BJ (cell line): ENCODE measurements at regions not wholly inside any gene's neighbourhood (a gene's known extent, or its start where the extent isn't known, plus 50 kb on each side); places are given as distances from the start of the nearest gene placed in this dataset.

Source experiments
- CTCF ChIA-PET: fragments of 350-600 bp; formaldehyde crosslinking; extraction: SDS; loops from one replicate; lab custom pipeline; 2021; ENCODE audit warnings: antibody characterized with exemption, inconsistent platforms; lab: Yijun Ruan, JAX
- POLR2A ChIA-PET: fragments of 300-600 bp; sonication (Branson Sonifier 250); formaldehyde crosslinking; extraction: SDS; loops from one replicate; lab custom pipeline; 2021; ENCODE audit warnings: antibody characterized with exemption; lab: Charles Lee
- DNase-seq: peaks from one replicate; pipeline ENCODE4 v3.0.0-alpha.2; 2011; ENCODE audit warnings: low read depth
- H3K27me3 ChIP-seq: 2 replicates; pipeline ENCODE4 v1.6.0; 2011; ENCODE audit warnings: low read length; ENCODE audit not compliant: control insufficient read depth, insufficient read depth
- H3K36me3 ChIP-seq: 2 replicates; pipeline ENCODE4 v1.5.1; 2011; ENCODE audit warnings: low read length; ENCODE audit not compliant: control insufficient read depth, insufficient read depth
- H3K4me3 ChIP-seq: 2 replicates; pipeline ENCODE4 v1.5.1; 2011; ENCODE audit warnings: low read depth, mild to moderate bottlenecking, control low read depth, low read length
- CTCF ChIP-seq: IDR thresholded peaks from 2 replicates; pipeline ENCODE4 v1.5.1; 2011; ENCODE audit warnings: low read depth, mild to moderate bottlenecking, control low read depth, inconsistent platforms, low read length, moderate library complexity; ENCODE audit not compliant: insufficient read depth

- POLR2A ChIA-PET = no interaction called here
- CTCF ChIA-PET = interaction anchor here (1.7 kb wide), 1 partner anchor 11 kb away, joined by 6 read pairs; no protein-coding TSS in a partner anchor
Observed at GRCh38 chr4:26806331-26806730, 54.3 kb upstream of the STIM2 start.

GRCh38 chr4:26807330-26807729, 53.3 kb upstream of the STIM2 start:
- ChIA-PET CTCF (interaction anchor here (0.9 to 1.7 kb wide), 2 partner anchors 10 to 14 kb away, joined by 3 to 6 read pairs; no protein-coding TSS in a partner anchor), POLR2A (no interaction called here)
- DNase-seq = no peak
- TF ChIP-seq CTCF = no peak
- Histone ChIP-seq H3K4me3 (no peak overlapping the region), H3K36me3 (no peaks in the 10 kb centered on the region), H3K27me3 (no peaks in the 10 kb centered on the region)

More at GRCh38 chr4:26806331-26806730, 54.3 kb upstream of the STIM2 start:
- H3K27me3 ChIP-seq = no peaks in the 10 kb centered on the region
- H3K36me3 ChIP-seq = no peaks in the 10 kb centered on the region
- H3K4me3 ChIP-seq = no peak overlapping the region
- TF ChIP-seq CTCF = no peak
- DNase-seq = no peak

DNA sequence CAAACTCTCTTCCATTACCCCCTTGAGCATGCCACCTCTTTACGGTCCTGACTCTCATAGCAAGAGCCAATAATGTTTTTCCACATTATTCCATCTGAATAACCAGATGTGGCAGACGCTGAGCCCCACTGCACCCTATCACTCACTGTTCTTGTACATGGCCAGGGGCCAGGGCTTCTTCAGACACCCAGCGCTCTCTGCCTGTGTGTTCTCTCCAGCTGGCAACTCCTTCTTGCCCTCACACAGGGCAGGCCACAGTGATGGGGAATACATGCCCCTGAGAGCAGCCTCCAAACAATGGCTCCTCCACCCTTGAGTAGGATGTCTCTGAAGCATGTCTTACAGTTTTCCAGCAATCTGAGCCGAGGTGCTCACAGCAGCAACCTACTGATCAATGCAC, 50.8 kb upstream of the STIM2 start:
- POLR2A ChIA-PET = no interaction called here

More for the DNA sequence above, 50.8 kb upstream of the STIM2 start:
- no peak for DNase-seq
- CTCF ChIA-PET = no interaction called here
- TF ChIP-seq CTCF = no peak
- Histone ChIP-seq H3K4me3 (no peak overlapping the region), H3K36me3 (no peaks in the 10 kb centered on the region), H3K27me3 (no peaks in the 10 kb centered on the region)
